Cardiac muscle cell (in vitro differentiated cells and primary cell): ENCODE measurements at regions not wholly inside any gene's neighbourhood (a gene's known extent, or its start where the extent isn't known, plus 50 kb on each side); places are given as distances from the start of the nearest gene placed in this dataset.

Experiments used
- DNase-seq, 2 donors: peaks; one replicate each; pipeline versions ENCODE4 v3.0.0 to v3.0.0-alpha.2; 2010 to 2017; ENCODE audit warnings: low read depth in 1 of 2, low spot score in 1 of 2
- H3K27ac ChIP-seq: fragments of 200-600 bp; sonication (generic); 2 replicates; pipeline ENCODE4 v1.5.1; 2016
- H3K27me3 ChIP-seq: fragments of 200-600 bp; sonication (generic); 2 replicates; pipeline ENCODE4 v1.6.0; 2016; ENCODE audit warnings: control low read depth
- H3K36me3 ChIP-seq: fragments of 200-600 bp; sonication (generic); 2 replicates; pipeline ENCODE4 v1.5.1; 2016; ENCODE audit warnings: control low read depth
- H3K4me1 ChIP-seq: fragments of 200-600 bp; sonication (generic); 2 replicates; pipeline ENCODE4 v1.8.1; 2017; ENCODE audit warnings: low read depth, mild to moderate bottlenecking, mixed run types
- H3K4me3 ChIP-seq: fragments of 200-600 bp; sonication (generic); 2 replicates; pipeline ENCODE4 v1.5.1; 2016; ENCODE audit warnings: mild to moderate bottlenecking
- H3K9me3 ChIP-seq: fragments of 200-600 bp; sonication (generic); 2 replicates; pipeline ENCODE4 v1.5.1; 2017; ENCODE audit warnings: low read depth, mild to moderate bottlenecking, control low read depth
- CTCF ChIP-seq: IDR thresholded peaks from 2 replicates; pipeline ENCODE4 v1.5.1; 2012; ENCODE audit warnings: low read depth, mild to moderate bottlenecking, low read length

- Histone ChIP-seq H3K27ac (no peak overlapping the region), H3K27me3 (no peaks in the 10 kb centered on the region), H3K4me1 (no peaks in the 10 kb centered on the region), H3K4me3 (no peak overlapping the region), H3K36me3 (no peaks in the 10 kb centered on the region), H3K9me3 (no peaks in the 10 kb centered on the region)
- no peak for DNase-seq
- TF ChIP-seq CTCF, result no peak
Observed at GRCh38 chr10:31263903-31264302, 55.1 kb upstream of the ZEB1 start.

- Histone ChIP-seq H3K4me3 (no peak overlapping the region), H3K27me3 (no peaks in the 10 kb centered on the region), H3K4me1 (no peaks in the 10 kb centered on the region), H3K27ac (no peak overlapping the region), H3K9me3 (no peaks in the 10 kb centered on the region), H3K36me3 (no peaks in the 10 kb centered on the region)
- no peak for DNase-seq
- TF ChIP-seq CTCF, result no peak
Observed at GRCh38 chr10:31268444-31269303, 50.3 kb upstream of the ZEB1 start.
